C4-2B (cell line): ENCODE measurements at regions not wholly inside any gene's neighbourhood (a gene's known extent, or its start where the extent isn't known, plus 50 kb on each side); places are given as distances from the start of the nearest gene placed in this dataset.

Experiments
- H3K27ac ChIP-seq: fragments of 450-650 bp; 2 replicates; pipeline ENCODE4 v1.5.1; 2017
- ZFX ChIP-seq: fragments of 450-650 bp; IDR thresholded peaks from 2 replicates; pipeline ENCODE4 v1.6.1; 2017
- TF ChIP-seq, protein P1 (sequence below): fragments of 450-650 bp; conservative IDR thresholded peaks from 2 replicates; pipeline ENCODE4 v1.5.1; 2017; ENCODE audit warnings: mild to moderate bottlenecking

GRCh38 chr3:104275199-104275598 lies 1091.5 kb upstream of the ALCAM start:
- no peak overlapping the region for H3K27ac ChIP-seq
- TF ChIP-seq, protein P1, sequence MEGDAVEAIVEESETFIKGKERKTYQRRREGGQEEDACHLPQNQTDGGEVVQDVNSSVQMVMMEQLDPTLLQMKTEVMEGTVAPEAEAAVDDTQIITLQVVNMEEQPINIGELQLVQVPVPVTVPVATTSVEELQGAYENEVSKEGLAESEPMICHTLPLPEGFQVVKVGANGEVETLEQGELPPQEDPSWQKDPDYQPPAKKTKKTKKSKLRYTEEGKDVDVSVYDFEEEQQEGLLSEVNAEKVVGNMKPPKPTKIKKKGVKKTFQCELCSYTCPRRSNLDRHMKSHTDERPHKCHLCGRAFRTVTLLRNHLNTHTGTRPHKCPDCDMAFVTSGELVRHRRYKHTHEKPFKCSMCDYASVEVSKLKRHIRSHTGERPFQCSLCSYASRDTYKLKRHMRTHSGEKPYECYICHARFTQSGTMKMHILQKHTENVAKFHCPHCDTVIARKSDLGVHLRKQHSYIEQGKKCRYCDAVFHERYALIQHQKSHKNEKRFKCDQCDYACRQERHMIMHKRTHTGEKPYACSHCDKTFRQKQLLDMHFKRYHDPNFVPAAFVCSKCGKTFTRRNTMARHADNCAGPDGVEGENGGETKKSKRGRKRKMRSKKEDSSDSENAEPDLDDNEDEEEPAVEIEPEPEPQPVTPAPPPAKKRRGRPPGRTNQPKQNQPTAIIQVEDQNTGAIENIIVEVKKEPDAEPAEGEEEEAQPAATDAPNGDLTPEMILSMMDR = no peak
- no peak for TF ChIP-seq ZFX

GRCh38 chr3:104279617-104280016 lies 1087.1 kb upstream of the ALCAM start:
- H3K27ac ChIP-seq = no peak overlapping the region
- no peak for TF ChIP-seq ZFX
- TF ChIP-seq, protein P1 = no peak

DNA sequence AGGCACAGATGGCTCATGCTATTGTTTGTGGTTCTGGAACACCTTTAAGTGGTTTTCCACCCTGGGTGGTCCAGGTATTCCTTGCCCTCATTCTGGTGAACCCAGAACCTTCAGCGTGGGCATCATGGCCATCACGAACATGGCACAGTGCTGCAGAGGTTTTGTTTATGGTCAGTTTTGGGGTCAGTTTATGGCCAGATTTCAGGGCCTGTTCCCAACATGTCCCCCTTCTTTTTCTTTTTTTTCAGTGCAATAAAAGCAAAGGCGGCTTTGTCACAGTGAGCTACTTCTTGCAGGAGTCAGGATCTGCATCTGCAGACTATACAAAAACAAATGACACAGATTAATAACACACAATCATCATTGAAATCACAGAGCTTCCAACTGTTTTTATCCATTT lies 1085.0 kb upstream of the ALCAM start:
- no peak for TF ChIP-seq ZFX
- TF ChIP-seq, protein P1 = no peak
- no peak overlapping the region for H3K27ac ChIP-seq

GRCh38 chr3:104286645-104287044 lies 1080.1 kb upstream of the ALCAM start:
- no peak overlapping the region for H3K27ac ChIP-seq
- TF ChIP-seq ZFX = no peak
- TF ChIP-seq, protein P1 = no peak

- no peak for TF ChIP-seq ZFX
- TF ChIP-seq, protein P1 = no peak
- no peak overlapping the region for H3K27ac ChIP-seq
Observed at GRCh38 chr3:104291437-104291851, 1075.3 kb upstream of the ALCAM start.

DNA sequence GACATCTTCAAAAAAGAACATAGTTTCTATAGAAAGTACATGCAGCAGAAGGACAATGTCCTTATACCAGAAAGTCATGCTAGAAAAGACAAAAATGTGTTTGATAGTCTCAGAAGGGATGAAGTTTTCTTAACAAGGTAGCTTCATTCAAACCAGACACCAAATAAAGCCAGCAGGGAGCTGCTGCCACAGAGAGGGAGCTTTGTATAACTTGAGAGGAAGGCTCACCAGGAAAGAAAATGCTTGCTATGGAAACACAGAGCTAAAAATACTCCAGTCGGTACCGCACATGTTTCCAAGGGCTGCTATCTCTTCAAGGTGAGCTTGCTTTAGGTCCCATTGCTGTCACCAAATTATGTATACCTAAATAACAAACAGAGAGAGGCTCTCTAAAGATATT lies 1074.8 kb upstream of the ALCAM start:
- no peak for TF ChIP-seq ZFX
- TF ChIP-seq, protein P1 = no peak
- H3K27ac ChIP-seq = no peak overlapping the region

DNA sequence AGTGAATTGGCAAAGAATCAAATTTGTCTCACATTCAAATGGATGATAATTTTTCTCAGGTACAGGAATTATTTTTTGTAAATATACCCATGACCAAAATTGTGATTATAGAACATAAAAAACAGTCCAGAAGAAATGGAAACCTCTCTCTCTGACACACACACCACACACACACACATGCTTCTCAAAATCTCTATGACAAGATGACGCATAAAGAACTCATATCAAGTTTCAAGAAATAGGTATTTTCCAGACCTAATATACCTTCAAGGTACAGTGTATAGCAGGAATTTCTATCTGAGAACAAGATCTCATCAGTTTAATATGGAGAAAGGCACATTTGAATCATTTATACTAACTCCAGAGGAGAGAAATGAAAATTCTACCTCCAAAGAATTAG lies 1069.1 kb upstream of the ALCAM start:
- no peak for TF ChIP-seq ZFX
- TF ChIP-seq, protein P1 = no peak

More for the DNA sequence above, 1069.1 kb upstream of the ALCAM start:
- H3K27ac ChIP-seq = no peak overlapping the region
